ENCODE measurements at regions not wholly inside any gene's neighbourhood (a gene's known extent, or its start where the extent isn't known, plus 50 kb on each side); places are given as distances from the start of the nearest gene placed in this dataset.

DNA sequence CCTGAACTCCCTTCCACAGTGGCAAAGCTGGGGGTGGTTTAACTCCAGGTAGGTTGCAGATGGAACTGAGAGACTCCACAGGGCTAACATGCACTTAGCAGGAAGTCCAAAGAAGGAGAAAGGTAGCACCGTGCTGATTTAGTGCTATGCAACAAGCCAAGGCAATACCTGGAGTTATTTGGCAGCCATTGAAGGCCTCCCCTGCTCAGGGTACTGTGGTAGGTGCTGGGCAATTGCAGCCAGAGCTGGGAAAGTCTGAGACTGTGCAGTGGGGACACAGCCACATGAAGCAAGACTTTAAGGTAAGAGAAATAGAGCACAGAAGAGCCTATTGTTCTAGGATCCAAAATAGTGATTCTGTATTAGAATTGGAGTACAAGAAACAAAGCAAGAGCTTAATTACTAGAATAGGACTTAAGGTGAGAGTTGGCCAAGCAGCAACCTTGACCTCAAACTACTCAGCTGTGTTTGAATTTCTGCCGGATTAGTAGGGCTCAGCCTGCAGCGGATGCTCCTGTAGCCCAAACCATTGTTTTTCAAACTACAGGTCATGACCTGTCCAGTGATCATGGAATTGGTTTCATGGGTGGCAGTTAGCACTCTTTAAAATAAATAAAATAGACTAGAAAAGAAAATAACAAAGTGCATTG lies 80.8 kb upstream of the STMND1 start:
- H3K36me3 ChIP-seq (ENCODE audit: control insufficient read depth, low read length) = no peaks in the 10 kb centered on the region
- no peak for TF ChIP-seq EZH2phosphoT487 (IDR thresholded peaks at IDR 0.05; ENCODE audit: borderline replicate concordance, low read length)
- TF ChIP-seq, protein P1, sequence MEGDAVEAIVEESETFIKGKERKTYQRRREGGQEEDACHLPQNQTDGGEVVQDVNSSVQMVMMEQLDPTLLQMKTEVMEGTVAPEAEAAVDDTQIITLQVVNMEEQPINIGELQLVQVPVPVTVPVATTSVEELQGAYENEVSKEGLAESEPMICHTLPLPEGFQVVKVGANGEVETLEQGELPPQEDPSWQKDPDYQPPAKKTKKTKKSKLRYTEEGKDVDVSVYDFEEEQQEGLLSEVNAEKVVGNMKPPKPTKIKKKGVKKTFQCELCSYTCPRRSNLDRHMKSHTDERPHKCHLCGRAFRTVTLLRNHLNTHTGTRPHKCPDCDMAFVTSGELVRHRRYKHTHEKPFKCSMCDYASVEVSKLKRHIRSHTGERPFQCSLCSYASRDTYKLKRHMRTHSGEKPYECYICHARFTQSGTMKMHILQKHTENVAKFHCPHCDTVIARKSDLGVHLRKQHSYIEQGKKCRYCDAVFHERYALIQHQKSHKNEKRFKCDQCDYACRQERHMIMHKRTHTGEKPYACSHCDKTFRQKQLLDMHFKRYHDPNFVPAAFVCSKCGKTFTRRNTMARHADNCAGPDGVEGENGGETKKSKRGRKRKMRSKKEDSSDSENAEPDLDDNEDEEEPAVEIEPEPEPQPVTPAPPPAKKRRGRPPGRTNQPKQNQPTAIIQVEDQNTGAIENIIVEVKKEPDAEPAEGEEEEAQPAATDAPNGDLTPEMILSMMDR (IDR thresholded peaks at IDR 0.05; ENCODE audit: low read depth, low read length, poor library complexity, severe bottlenecking) = no peak
- no peaks in the 10 kb centered on the region for H3K4me1 ChIP-seq (ENCODE audit: control insufficient read depth, low read length)
- H4K20me1 ChIP-seq (ENCODE audit: control insufficient read depth, insufficient read depth, low read depth, low read length) = no peaks in the 10 kb centered on the region
- no peaks in the 10 kb centered on the region for H3K27me3 ChIP-seq (ENCODE audit: control insufficient read depth, low read length)
- no peaks in the 10 kb centered on the region for H3K9me2 ChIP-seq (replicated peaks; ENCODE audit: control insufficient read depth, low read length)
- no peak overlapping the region for H3K4me2 ChIP-seq (ENCODE audit: low read length)
- H3K79me2 ChIP-seq (ENCODE audit: control insufficient read depth, low read length) = no peaks in the 10 kb centered on the region
- no peaks in the 10 kb centered on the region for H3K9me3 ChIP-seq (ENCODE audit: control insufficient read depth, insufficient read depth, low read length)
- no peaks in the 10 kb centered on the region for H3F3A ChIP-seq (ENCODE audit: control insufficient read depth, insufficient read depth)
- H3K4me3 ChIP-seq (ENCODE audit: low read length) = no peak overlapping the region
- H3K27ac ChIP-seq (ENCODE audit: low read depth, low read length) = no peak overlapping the region

DNA sequence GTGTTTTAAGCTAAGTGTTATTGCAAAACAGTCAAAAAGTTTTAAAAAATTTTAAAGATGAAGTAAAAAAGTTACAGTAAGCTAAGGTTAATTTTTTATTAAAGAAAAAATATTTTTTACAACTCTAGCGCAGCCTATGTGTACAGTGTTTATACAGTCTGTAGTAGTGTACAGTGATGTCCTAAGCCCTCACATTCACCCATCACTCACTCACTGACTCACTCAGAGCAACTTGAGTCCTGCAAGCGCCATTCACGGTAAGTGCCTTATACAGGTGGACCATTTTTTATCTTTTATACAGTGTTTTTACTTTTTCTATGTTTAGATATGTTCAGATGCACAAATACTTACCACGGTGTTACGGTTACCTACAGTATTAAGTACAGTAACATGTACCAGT lies 83.4 kb upstream of the STMND1 start:
- Histone ChIP-seq H3K27me3 (ENCODE audit: control insufficient read depth, low read length) (no peaks in the 10 kb centered on the region), H3K4me1 (ENCODE audit: control insufficient read depth, low read length) (no peaks in the 10 kb centered on the region), H3K79me2 (ENCODE audit: control insufficient read depth, low read length) (no peaks in the 10 kb centered on the region), H3K9me3 (ENCODE audit: control insufficient read depth, insufficient read depth, low read length) (peaks cover 3% of the 10 kb centered on the region; the same call in 1 of the 2 replicates), H3K4me2 (ENCODE audit: low read length) (no peak overlapping the region), H3K36me3 (ENCODE audit: control insufficient read depth, low read length) (no peaks in the 10 kb centered on the region), H3K9me2 (replicated peaks; ENCODE audit: control insufficient read depth, low read length) (no peaks in the 10 kb centered on the region), H4K20me1 (ENCODE audit: control insufficient read depth, insufficient read depth, low read depth, low read length) (no peaks in the 10 kb centered on the region), H3F3A (ENCODE audit: control insufficient read depth, insufficient read depth) (no peaks in the 10 kb centered on the region), H3K4me3 (ENCODE audit: low read length) (no peak overlapping the region), H3K27ac (ENCODE audit: low read depth, low read length) (no peak overlapping the region)
- TF ChIP-seq EZH2phosphoT487 (IDR thresholded peaks at IDR 0.05; ENCODE audit: borderline replicate concordance, low read length) = no peak
- TF ChIP-seq, protein P1 (IDR thresholded peaks at IDR 0.05; ENCODE audit: low read depth, low read length, poor library complexity, severe bottlenecking) = no peak

DNA sequence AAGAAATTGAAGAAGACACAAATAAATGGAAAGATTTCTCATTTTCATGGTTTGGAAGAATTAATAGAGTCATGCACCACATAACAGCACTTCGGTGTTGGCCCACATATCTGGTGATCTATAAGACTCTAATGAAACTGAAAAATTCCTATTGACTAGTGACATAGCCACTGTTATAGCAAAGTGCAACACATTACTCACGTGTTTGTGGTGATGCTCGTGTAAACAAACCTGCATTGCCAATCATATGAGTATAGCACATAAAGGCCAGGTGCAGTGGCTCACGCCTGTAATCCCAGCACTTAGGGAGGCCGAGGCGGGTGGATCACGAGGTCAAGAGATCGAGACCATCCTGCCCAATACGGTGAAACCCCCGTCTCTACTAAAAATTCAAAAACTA lies 84.4 kb upstream of the STMND1 start:
- TF ChIP-seq EZH2phosphoT487 (IDR thresholded peaks at IDR 0.05; ENCODE audit: borderline replicate concordance, low read length) = no peak
- TF ChIP-seq, protein P1 (IDR thresholded peaks at IDR 0.05; ENCODE audit: low read depth, low read length, poor library complexity, severe bottlenecking) = no peak
- H4K20me1 ChIP-seq (ENCODE audit: control insufficient read depth, insufficient read depth, low read depth, low read length) = no peaks in the 10 kb centered on the region

More for the DNA sequence above, 84.4 kb upstream of the STMND1 start:
- no peak overlapping the region for H3K4me2 ChIP-seq (ENCODE audit: low read length)
- H3F3A ChIP-seq (ENCODE audit: control insufficient read depth, insufficient read depth) = no peaks in the 10 kb centered on the region
- H3K27me3 ChIP-seq (ENCODE audit: control insufficient read depth, low read length) = no peaks in the 10 kb centered on the region
- H3K36me3 ChIP-seq (ENCODE audit: control insufficient read depth, low read length) = no peaks in the 10 kb centered on the region
- H3K79me2 ChIP-seq (ENCODE audit: control insufficient read depth, low read length) = no peaks in the 10 kb centered on the region
- no peak overlapping the region for H3K4me3 ChIP-seq (ENCODE audit: low read length)
- no peaks in the 10 kb centered on the region for H3K4me1 ChIP-seq (ENCODE audit: control insufficient read depth, low read length)
- H3K27ac ChIP-seq (ENCODE audit: low read depth, low read length) = no peak overlapping the region
- H3K9me3 ChIP-seq (ENCODE audit: control insufficient read depth, insufficient read depth, low read length) = peaks cover 3% of the 10 kb centered on the region; the same call in 1 of the 2 replicates
- H3K9me2 ChIP-seq (replicated peaks; ENCODE audit: control insufficient read depth, low read length) = no peaks in the 10 kb centered on the region
